Keratinocyte (primary cell): ENCODE measurements at regions not wholly inside any gene's neighbourhood (a gene's known extent, or its start where the extent isn't known, plus 50 kb on each side); places are given as distances from the start of the nearest gene placed in this dataset.

Source experiments
- EZH2 ChIP-seq: IDR thresholded peaks from one replicate; pipeline ENCODE4 v1.6.1; 2012; ENCODE audit warnings: inconsistent platforms, mild to moderate bottlenecking, low read length, moderate library complexity
- TF ChIP-seq, protein P1 (sequence below), 3 experiments: IDR thresholded peaks in 1 of 3; conservative IDR thresholded peaks in 1 of 3; optimal IDR thresholded peaks in 1 of 3; 2 replicates in 2 of 3; 3 replicates in 1 of 3; pipeline versions ENCODE3 to v1.5.1; 2011; ENCODE audit warnings: low read length in 3 of 3, mild to moderate bottlenecking in 3 of 3, moderate library complexity in 2 of 3, control low read depth in 1 of 3, inconsistent platforms in 1 of 3; ENCODE audit not compliant: insufficient read depth in 2 of 3; ENCODE audit errors: extremely low read depth in 1 of 3

DNA sequence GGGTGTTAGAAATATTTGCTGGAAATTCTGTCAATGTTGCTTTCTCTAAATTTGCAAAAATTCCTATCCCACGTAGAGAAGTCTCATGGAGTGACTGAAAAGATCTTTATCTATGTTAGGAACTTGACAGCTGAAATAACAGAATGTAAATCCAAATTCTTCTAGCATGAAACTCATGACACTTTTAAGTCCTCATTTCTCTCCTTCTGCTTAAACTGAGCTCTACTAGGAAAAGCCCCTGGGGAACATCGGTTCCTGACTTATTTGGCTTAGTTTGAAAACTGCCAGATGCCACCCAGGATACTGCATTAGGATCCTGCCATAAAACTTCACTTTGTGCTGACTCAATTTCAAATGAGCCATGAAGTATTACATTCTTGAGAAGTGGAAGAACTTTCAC, 426.0 kb downstream of the GALC start:
- TF ChIP-seq, protein P1, sequence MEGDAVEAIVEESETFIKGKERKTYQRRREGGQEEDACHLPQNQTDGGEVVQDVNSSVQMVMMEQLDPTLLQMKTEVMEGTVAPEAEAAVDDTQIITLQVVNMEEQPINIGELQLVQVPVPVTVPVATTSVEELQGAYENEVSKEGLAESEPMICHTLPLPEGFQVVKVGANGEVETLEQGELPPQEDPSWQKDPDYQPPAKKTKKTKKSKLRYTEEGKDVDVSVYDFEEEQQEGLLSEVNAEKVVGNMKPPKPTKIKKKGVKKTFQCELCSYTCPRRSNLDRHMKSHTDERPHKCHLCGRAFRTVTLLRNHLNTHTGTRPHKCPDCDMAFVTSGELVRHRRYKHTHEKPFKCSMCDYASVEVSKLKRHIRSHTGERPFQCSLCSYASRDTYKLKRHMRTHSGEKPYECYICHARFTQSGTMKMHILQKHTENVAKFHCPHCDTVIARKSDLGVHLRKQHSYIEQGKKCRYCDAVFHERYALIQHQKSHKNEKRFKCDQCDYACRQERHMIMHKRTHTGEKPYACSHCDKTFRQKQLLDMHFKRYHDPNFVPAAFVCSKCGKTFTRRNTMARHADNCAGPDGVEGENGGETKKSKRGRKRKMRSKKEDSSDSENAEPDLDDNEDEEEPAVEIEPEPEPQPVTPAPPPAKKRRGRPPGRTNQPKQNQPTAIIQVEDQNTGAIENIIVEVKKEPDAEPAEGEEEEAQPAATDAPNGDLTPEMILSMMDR (optimal IDR thresholded peaks at IDR 0.05 in 1 of 3, IDR thresholded peaks at IDR 0.05 in 1 of 3, conservative IDR thresholded peaks at IDR 0.05 in 1 of 3; ENCODE audit: extremely low read depth in 1 of 3, insufficient read depth in 2 of 3, low read length in 3 of 3): no peak
- TF ChIP-seq EZH2: no peak
